ENCODE measurements at regions not wholly inside any gene's neighbourhood (a gene's known extent, or its start where the extent isn't known, plus 50 kb on each side); places are given as distances from the start of the nearest gene placed in this dataset.

DNA sequence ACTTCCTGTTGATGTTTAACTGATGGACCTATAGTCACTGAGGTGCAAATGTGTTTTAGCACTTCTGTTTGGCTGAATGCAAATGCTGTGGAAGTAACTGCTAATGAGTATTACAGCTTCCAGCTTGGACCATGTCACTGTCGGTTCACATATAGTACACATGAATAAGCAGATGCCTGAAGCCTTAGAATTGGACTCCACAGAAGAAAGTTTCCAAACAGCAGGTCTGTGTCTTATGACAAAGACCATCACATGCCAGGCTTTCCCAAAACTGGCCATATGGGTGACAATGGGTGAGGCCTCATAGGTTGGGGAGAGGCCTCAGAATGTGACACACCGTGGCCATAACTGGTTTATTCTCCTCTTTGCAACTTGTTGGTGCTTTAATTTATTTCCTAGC lies 241.8 kb downstream of the WNT5A start:
- CTCF ChIA-PET: no interaction called here
- H3K4me1 Mint-ChIP-seq (ENCODE audit: low read depth): no peaks in the 10 kb centered on the region
- no peaks in the 10 kb centered on the region for H3K27me3 Mint-ChIP-seq (ENCODE audit: low read depth)
- DNase-seq (no peak), ATAC-seq (no peak)
- H3K4me3 Mint-ChIP-seq: no peak overlapping the region
- POLR2A ChIA-PET: no interaction called here
- H3K36me3 Mint-ChIP-seq (ENCODE audit: low read depth): no peaks in the 10 kb centered on the region
- peaks cover 8% of the 10 kb centered on the region for H3K9me3 Mint-ChIP-seq (ENCODE audit: insufficient read depth)
- no peak overlapping the region for H3K27ac Mint-ChIP-seq

DNA sequence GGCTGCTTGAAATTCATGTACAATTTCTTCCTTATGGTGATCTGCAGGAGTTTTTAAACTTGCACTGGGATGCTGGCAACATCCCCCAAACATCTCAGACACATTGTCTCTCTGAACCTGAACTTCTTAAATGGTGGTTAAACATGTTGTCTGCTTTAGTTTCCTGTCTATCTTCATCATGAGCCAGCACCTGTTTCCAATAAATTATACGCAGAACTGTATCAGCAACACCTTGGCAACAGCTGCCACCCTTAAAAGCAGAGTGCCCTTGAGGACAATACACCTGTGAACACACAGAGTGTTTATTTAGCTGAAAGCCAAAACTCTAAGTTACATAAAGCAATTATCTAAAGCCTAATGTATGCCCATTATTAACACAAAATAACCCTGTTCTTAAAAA lies 242.9 kb downstream of the WNT5A start:
- ChIA-PET CTCF (no interaction called here), POLR2A (no interaction called here)
- H3K4me1 Mint-ChIP-seq (ENCODE audit: low read depth): no peaks in the 10 kb centered on the region
- no peaks in the 10 kb centered on the region for H3K36me3 Mint-ChIP-seq (ENCODE audit: low read depth)
- no peak overlapping the region for H3K27ac Mint-ChIP-seq
- peaks cover 8% of the 10 kb centered on the region for H3K9me3 Mint-ChIP-seq (ENCODE audit: insufficient read depth)
- no peak for ATAC-seq
- H3K4me3 Mint-ChIP-seq: no peak overlapping the region
- DNase-seq: no peak
- no peaks in the 10 kb centered on the region for H3K27me3 Mint-ChIP-seq (ENCODE audit: low read depth)

DNA sequence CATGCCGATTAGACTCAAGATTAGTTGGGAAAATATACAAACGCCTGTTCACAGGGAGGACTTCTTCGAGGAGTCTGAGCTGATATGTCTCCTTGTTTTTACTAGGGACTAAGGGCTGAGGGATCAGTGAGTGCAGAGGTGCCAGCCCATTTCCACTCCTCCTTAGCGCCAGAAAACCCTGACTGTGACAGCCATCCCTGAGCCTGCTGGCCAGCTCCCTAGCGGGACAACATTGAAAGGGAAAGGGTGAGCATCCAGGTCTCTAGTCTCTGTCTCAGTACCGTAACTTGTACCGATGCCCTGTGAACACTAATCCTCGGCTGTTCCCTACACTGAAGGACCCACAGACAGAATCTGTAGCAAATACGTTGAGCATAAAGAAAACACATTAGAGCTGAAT lies 243.4 kb downstream of the WNT5A start:
- POLR2A ChIA-PET: no interaction called here
- CTCF ChIA-PET: no interaction called here
- no peak overlapping the region for H3K4me3 Mint-ChIP-seq

DNA sequence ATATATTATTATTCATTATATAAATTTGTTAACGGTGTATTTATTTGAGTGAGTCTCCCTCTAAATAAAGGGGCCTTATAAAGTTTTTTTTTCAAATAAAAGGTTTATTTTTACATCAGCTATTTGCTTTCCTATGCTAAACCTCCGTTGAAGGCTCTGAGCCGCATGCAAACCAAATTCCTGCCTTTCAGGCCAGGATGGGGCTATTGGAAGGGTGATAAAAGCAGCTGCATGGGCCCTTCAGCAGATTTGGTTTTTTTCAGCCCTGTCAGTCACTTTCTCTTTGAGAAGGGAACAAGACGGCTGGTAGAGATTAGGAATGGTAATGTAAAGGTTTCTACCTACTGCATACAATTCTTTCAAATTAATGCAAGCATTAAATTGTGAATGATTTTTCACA lies 244.2 kb downstream of the WNT5A start:
- ATAC-seq (no peak), DNase-seq (no peak)
- Mint-ChIP-seq H3K4me3 (no peak overlapping the region), H3K27me3 (ENCODE audit: low read depth) (no peaks in the 10 kb centered on the region), H3K36me3 (ENCODE audit: low read depth) (no peaks in the 10 kb centered on the region), H3K4me1 (ENCODE audit: low read depth) (no peaks in the 10 kb centered on the region), H3K27ac (no peak overlapping the region), H3K9me3 (ENCODE audit: insufficient read depth) (peaks cover 7% of the 10 kb centered on the region)
- ChIA-PET POLR2A (no interaction called here), CTCF (no interaction called here)

More for the DNA sequence above, 243.4 kb downstream of the WNT5A start:
- ATAC-seq (no peak), DNase-seq (no peak)
- no peaks in the 10 kb centered on the region for H3K27me3 Mint-ChIP-seq (ENCODE audit: low read depth)
- H3K4me1 Mint-ChIP-seq (ENCODE audit: low read depth): no peaks in the 10 kb centered on the region
- H3K9me3 Mint-ChIP-seq (ENCODE audit: insufficient read depth): peaks cover 8% of the 10 kb centered on the region
- no peak overlapping the region for H3K27ac Mint-ChIP-seq
- H3K36me3 Mint-ChIP-seq (ENCODE audit: low read depth): no peaks in the 10 kb centered on the region

DNA sequence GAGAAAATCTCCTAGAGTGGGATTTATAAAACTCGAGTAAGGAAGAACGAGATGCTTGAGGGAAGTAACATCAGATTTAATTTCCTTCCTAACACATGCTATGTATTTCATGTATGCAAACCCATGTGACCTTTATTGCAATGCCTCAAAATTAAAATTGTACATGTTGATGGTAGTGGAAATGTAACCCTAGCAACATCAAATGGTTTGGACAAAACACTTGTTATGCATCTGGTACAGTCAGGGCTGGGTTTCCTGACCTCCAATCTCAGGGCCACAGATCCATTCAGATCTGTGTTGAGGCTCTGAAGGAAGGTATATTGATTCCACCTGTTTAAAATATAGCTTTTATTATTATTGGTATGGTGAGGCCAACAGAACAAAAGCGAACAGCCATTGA lies 246.0 kb downstream of the WNT5A start:
- no peaks in the 10 kb centered on the region for H3K27me3 Mint-ChIP-seq (ENCODE audit: low read depth)
- peaks cover 5% of the 10 kb centered on the region for H3K9me3 Mint-ChIP-seq (ENCODE audit: insufficient read depth)
- CTCF ChIA-PET: no interaction called here
- no peak overlapping the region for H3K4me3 Mint-ChIP-seq
- no peaks in the 10 kb centered on the region for H3K4me1 Mint-ChIP-seq (ENCODE audit: low read depth)
- no peak overlapping the region for H3K27ac Mint-ChIP-seq
- no peak for DNase-seq
- ATAC-seq: no peak
- H3K36me3 Mint-ChIP-seq (ENCODE audit: low read depth): no peaks in the 10 kb centered on the region
- POLR2A ChIA-PET: no interaction called here

DNA sequence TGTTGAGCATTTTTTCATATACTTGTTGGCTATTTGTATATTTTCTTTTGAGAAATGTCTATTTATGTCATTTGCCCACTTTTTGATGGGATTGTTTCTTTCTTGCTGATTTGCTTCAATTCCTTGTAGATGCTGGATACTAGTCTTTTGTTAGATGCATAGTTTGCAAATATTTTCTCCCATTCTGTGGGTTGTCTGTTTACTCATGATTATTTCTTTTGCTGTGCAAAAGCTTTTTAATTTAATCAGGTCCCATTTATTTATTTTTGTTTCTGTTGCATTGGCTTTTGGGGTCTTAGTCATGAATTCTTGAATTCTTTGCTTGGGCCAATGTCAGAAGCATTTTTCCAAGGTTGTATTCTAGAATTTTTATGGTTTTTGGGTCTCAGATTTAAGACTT lies 251.7 kb downstream of the WNT5A start:
- ChIA-PET CTCF (no interaction called here), POLR2A (no interaction called here)
- no peaks in the 10 kb centered on the region for H3K27me3 Mint-ChIP-seq (ENCODE audit: low read depth)
- H3K4me1 Mint-ChIP-seq (ENCODE audit: low read depth): no peaks in the 10 kb centered on the region
- no peaks in the 10 kb centered on the region for H3K9me3 Mint-ChIP-seq (ENCODE audit: insufficient read depth)
- DNase-seq (no peak), ATAC-seq (no peak)
- no peak overlapping the region for H3K4me3 Mint-ChIP-seq
- no peaks in the 10 kb centered on the region for H3K36me3 Mint-ChIP-seq (ENCODE audit: low read depth)
- no peak overlapping the region for H3K27ac Mint-ChIP-seq

DNA sequence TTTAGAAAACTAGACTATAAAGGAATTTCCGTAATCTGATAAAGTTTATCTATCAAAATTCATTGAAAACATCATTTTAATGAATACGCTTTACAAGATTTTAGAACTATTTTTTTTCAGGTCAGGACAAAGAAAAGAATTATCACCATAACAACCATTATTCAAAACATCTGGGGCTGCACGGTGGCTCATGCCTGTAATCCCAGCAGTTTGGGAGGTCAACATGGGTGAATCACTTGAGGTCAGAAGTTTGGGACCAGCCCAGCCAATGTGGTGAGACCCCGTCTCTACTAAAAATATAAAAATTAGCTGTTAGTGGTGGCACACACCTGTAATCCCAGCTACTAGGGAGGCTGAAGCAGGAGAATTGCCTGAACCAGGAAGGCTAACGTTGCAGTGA lies 260.4 kb downstream of the WNT5A start:
- Mint-ChIP-seq H3K4me1 (ENCODE audit: low read depth) (no peaks in the 10 kb centered on the region), H3K36me3 (ENCODE audit: low read depth) (no peaks in the 10 kb centered on the region), H3K27ac (no peak overlapping the region), H3K27me3 (ENCODE audit: low read depth) (no peaks in the 10 kb centered on the region), H3K4me3 (no peak overlapping the region), H3K9me3 (ENCODE audit: insufficient read depth) (peaks cover 3% of the 10 kb centered on the region)
- ATAC-seq: no peak
- no peak for DNase-seq
- POLR2A ChIA-PET: no interaction called here
- CTCF ChIA-PET: no interaction called here

DNA sequence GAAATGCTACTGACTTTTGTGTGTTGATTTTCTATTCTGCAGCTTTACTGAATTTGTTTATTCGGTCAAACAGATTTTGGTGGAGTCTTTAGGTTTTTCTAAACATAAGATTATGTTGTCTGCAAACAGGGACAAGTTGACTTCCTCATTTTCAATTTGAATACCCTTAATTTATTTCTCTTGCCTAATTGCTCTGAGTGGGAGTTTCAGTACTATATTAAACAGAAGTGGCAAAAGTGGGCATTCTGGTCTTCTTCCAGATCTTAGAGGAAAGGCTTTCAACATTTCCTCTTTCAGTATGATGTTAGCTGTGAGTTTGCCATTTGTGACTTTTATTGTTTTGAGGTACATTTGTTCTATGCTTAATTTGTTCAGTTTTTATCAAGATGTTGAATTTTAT lies 268.5 kb downstream of the WNT5A start:
- ATAC-seq: no peak
- H3K36me3 Mint-ChIP-seq (ENCODE audit: low read depth): no peaks in the 10 kb centered on the region
- H3K27ac Mint-ChIP-seq: no peak overlapping the region
- H3K4me1 Mint-ChIP-seq (ENCODE audit: low read depth): no peaks in the 10 kb centered on the region
- H3K9me3 Mint-ChIP-seq (ENCODE audit: insufficient read depth): peaks cover 22% of the 10 kb centered on the region
- DNase-seq: no peak
- ChIA-PET CTCF (no interaction called here), POLR2A (no interaction called here)
- H3K4me3 Mint-ChIP-seq: no peak overlapping the region
- no peaks in the 10 kb centered on the region for H3K27me3 Mint-ChIP-seq (ENCODE audit: low read depth)

DNA sequence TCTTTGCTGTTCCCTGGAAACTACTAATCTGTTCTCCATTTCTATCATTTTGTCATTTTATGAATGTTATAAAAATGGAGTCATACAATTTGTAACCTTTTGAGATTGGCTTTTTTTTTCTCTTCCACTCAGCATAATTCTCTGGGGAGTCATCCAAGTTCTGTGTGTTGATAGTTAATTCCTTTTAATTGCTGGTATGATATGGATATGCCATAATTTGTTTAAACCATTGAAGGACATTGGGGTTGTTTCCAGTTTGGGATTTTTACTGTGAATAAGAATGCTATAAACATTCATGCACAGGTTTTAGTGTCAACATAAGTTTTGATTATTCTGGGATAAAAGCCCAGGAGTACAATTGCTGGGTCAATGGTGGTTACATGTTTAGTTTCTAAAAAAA lies 279.4 kb downstream of the WNT5A start:
- Mint-ChIP-seq H3K27ac (no peak overlapping the region), H3K36me3 (ENCODE audit: low read depth) (no peaks in the 10 kb centered on the region), H3K4me1 (ENCODE audit: low read depth) (no peaks in the 10 kb centered on the region), H3K9me3 (ENCODE audit: insufficient read depth) (no peaks in the 10 kb centered on the region), H3K27me3 (ENCODE audit: low read depth) (no peaks in the 10 kb centered on the region), H3K4me3 (no peak overlapping the region)
- DNase-seq (no peak), ATAC-seq (no peak)
- POLR2A ChIA-PET: no interaction called here
- CTCF ChIA-PET: no interaction called here

DNA sequence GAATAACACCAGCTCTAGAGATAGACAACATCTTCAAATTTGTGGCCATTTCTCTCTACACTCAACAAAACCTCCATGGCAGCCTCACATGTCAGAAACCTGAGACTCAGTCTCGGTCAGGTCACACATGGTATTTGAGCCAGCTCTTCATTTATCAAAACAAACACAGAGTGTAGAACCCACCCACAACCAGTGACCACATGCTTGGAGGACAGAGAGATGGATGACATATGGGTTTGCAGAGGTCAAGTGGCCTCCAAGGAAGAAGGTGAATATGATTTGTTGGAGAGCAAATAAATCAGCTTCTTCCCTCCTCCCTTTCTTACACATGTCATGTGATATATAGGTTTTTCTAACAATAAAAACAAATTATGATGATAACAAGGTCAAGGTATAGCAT lies 278.1 kb upstream of the LRTM1 start:
- Mint-ChIP-seq H3K9me3 (ENCODE audit: insufficient read depth) (no peaks in the 10 kb centered on the region), H3K4me3 (no peak overlapping the region), H3K27me3 (ENCODE audit: low read depth) (no peaks in the 10 kb centered on the region), H3K36me3 (ENCODE audit: low read depth) (no peaks in the 10 kb centered on the region), H3K4me1 (ENCODE audit: low read depth) (no peaks in the 10 kb centered on the region), H3K27ac (no peak overlapping the region)
- ChIA-PET CTCF (no interaction called here), POLR2A (no interaction called here)
- DNase-seq: no peak
- ATAC-seq: no peak

DNA sequence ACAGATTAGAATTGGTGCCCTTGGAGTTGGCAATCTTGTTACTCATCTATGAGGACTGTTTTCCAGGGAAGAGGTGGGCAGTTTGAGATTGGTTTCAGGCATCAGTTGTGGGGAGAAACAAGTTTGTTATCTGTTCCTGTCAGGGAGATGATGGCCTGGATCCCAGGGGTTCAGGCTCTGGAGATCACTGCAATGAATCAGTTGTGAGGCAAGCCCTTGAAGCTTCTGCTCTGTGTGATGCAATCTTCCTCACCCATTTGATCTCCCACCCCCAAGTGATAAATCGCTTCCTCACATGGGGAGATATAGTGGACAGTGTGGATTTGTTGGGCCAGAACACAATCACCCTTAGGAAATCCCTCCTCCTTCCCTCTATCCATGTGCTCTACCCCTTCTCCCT lies 276.6 kb upstream of the LRTM1 start:
- H3K27ac Mint-ChIP-seq: no peak overlapping the region
- ChIA-PET CTCF (no interaction called here), POLR2A (no interaction called here)
- H3K36me3 Mint-ChIP-seq (ENCODE audit: low read depth): no peaks in the 10 kb centered on the region
- ATAC-seq: no peak
- no peaks in the 10 kb centered on the region for H3K9me3 Mint-ChIP-seq (ENCODE audit: insufficient read depth)
- DNase-seq: no peak
- no peaks in the 10 kb centered on the region for H3K27me3 Mint-ChIP-seq (ENCODE audit: low read depth)
- no peaks in the 10 kb centered on the region for H3K4me1 Mint-ChIP-seq (ENCODE audit: low read depth)
- no peak overlapping the region for H3K4me3 Mint-ChIP-seq

DNA sequence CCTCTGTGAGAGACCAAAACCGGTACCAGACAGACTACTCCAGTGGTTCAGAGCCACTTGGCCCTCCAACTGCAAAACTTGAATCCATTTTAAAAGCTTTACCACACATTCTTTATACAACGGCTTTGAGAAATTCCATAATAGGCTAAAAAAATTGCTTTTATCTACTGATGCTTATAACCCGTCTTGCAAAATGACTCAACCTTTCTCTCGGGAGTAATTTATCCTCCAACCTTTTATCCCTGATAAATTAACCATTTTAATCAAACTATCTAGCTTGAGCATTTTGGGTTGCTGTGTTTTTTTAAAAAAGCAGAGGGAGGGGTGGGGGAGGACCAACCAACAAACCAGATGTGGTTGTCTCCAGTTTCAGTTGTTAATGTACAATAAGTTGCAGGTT lies 275.7 kb upstream of the LRTM1 start:
- no peak for DNase-seq
- no peaks in the 10 kb centered on the region for H3K36me3 Mint-ChIP-seq (ENCODE audit: low read depth)
- ChIA-PET POLR2A (no interaction called here), CTCF (no interaction called here)
- H3K4me1 Mint-ChIP-seq (ENCODE audit: low read depth): no peaks in the 10 kb centered on the region
- H3K27ac Mint-ChIP-seq: no peak overlapping the region
- no peaks in the 10 kb centered on the region for H3K9me3 Mint-ChIP-seq (ENCODE audit: insufficient read depth)
- no peaks in the 10 kb centered on the region for H3K27me3 Mint-ChIP-seq (ENCODE audit: low read depth)
- ATAC-seq: no peak
- H3K4me3 Mint-ChIP-seq: no peak overlapping the region

DNA sequence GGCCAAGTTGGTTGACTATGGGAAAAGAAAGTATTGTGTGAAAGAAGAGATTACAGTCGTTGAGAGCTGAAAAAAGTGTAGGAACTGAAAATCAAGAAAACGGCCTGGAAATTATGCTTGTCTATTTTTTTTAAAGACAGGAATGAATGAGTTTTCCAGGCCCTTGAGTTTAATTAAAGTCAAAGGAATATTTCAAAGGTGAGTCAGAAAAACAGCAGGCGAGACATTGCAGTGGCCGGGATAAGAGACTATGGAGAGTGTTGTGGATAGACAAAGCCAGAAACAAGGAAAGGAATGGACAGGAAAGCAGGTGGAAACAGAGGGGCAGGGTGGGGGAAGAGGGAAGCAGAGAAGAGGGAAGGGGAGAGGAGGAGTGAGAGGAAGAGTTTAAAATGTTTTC lies 275.1 kb upstream of the LRTM1 start:
- ATAC-seq (no peak), DNase-seq (no peak)
- no peaks in the 10 kb centered on the region for H3K4me1 Mint-ChIP-seq (ENCODE audit: low read depth)
- POLR2A ChIA-PET: no interaction called here
- no peaks in the 10 kb centered on the region for H3K27me3 Mint-ChIP-seq (ENCODE audit: low read depth)
- no peak overlapping the region for H3K27ac Mint-ChIP-seq
- H3K9me3 Mint-ChIP-seq (ENCODE audit: insufficient read depth): no peaks in the 10 kb centered on the region
- H3K36me3 Mint-ChIP-seq (ENCODE audit: low read depth): no peaks in the 10 kb centered on the region
- CTCF ChIA-PET: no interaction called here
- H3K4me3 Mint-ChIP-seq: no peak overlapping the region

DNA sequence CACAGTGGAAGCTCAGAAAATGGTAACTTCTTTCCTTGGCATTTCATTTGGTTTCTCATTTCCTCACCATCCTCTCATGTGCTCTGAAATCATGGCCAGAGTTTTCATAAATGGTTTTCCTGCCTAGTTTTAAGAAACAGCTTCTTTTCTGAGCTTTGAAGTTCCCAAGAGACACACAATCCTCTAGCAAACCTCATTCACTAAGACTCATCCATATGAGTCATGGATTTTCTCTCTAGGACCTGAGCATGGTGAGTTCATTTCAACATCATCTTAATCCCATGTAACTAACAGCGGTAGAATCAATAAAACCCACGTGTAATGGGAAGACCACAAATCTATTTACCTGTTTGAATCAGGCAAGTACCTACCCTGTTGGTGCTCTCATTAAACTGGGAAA lies 274.5 kb upstream of the LRTM1 start:
- Mint-ChIP-seq H3K27ac (no peak overlapping the region), H3K27me3 (ENCODE audit: low read depth) (no peaks in the 10 kb centered on the region), H3K4me1 (ENCODE audit: low read depth) (no peaks in the 10 kb centered on the region), H3K4me3 (no peak overlapping the region), H3K9me3 (ENCODE audit: insufficient read depth) (no peaks in the 10 kb centered on the region), H3K36me3 (ENCODE audit: low read depth) (no peaks in the 10 kb centered on the region)
- ATAC-seq: no peak
- CTCF ChIA-PET: no interaction called here
- DNase-seq: no peak
- POLR2A ChIA-PET: no interaction called here
